ENCODE measurements at regions not wholly inside any gene's neighbourhood (a gene's known extent, or its start where the extent isn't known, plus 50 kb on each side); places are given as distances from the start of the nearest gene placed in this dataset.
"Not testable (repeated sequence)": the region's sequence is repeated elsewhere in the genome, so short reads cannot be mapped to it uniquely, and the experiment has no call there.

DNA sequence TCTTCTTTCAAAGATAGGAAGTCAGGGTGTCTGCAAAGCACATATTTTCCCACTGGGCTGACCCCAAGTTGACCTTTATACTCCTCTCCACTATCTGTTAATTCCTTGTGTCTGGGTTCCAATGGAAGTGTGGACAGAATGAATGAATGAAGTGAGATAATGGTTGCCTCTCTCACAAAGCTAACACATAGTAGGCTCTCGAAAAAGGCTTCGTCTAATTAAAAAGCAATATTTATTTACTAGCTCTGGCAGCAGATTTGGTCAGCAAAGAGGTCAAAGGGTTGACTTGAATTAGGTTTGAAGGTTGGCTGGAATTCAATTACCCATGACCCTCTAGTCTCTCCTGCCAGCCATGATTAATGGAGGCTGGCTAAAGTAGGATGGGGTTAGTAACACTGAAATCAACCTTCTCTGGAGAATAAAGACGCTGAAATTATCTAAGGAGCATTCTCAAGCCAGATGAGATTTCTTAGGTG is 280.3 kb upstream of the KLF3 start:
- DNase-seq (ENCODE audit: low spot score): no peak

DNA sequence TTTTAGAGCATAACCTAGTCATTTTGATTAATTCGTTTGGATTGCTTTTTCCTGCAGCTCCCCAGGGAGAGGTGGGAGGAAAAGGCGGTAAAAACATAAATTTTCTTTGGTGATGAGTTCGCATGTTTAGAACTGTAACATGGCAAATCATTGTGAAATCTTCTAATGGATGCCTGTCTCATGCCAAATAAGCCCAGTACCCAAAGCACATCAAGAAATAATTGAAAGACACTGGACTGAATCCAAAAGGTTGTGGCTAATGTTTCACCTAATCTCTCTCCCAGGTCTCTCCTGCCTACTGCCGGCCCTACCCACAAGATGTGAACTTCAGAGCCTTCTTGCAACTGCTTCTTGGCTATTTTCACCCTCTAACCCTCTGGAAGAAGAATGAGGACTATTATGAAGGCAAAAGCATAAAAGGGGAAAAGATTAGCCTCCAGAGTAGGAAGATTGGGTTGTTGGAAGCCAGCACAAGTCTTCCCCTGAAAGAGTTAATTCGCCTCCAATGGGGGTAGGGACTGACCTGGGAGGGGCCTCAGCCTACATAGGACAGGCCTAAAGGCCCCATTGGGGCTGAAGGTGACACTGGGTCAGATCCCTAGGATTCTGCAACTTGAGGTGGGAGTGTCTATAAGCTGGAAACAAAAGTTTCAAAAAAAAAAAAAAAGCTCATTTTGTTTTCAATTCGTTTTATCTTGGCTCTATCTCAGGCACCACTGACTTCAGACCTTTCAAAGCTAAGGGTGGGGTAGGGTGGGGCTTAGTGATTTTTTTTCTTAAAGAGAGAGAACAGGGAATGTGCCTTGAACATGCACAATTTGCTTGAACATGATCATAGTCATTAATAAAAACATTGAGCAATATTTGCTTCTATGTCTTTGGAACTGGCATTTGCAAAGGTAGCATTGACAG is 278.6 kb upstream of the KLF3 start:
- no peak for DNase-seq (ENCODE audit: low spot score)

DNA sequence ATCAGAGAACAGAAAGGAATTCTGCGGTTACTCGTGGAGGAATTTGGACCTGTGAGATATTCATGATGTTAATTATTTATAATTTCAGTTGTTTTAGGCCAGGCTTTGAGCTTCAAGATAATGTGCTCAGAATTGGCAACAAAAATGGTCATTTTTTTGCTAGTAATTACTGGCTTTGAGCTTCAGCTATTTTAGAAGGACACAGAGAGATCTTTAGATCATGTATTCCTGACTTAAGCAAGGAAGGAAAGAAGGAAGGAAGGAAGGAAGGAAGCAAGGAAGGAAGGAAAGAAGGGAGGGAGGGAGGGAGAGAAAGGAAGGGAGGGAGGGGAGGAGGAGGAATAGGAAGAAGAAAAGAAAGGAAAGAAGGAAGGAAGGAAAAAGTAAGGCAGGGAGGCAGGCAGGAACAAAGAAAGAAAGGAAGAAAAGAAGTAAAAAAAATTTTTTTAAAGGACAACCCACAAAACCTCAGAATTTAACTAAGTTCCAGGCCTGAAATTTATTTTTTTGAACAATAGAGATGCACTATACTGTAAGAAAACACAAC is 277.9 kb upstream of the KLF3 start:
- DNase-seq (ENCODE audit: low spot score): no peak

DNA sequence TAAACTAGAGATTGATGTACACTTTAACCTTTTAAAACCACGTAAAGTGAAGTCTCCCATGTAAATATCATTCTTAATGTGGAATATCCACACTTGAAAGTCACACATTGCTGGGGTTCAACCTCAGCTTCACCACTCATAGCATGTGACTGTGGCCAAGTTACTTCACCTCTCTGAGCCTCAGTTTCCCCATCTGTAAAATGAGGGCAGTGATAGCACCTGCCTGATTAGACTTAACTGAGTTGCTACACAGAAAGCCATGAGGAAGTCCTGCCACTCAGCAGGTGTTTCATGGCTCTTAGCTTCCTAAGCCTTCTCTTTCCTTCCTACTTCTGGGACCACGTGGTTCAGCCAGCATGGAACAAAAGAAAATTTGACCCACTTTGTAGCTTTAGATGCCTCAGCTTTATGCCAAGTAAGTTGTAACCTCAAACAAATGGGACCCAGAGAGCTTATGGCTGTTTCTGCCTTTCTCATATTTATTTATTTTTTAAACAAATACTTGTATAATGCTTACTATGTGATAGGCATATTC is 277.3 kb upstream of the KLF3 start:
- DNase-seq (ENCODE audit: low spot score): no peak

DNA sequence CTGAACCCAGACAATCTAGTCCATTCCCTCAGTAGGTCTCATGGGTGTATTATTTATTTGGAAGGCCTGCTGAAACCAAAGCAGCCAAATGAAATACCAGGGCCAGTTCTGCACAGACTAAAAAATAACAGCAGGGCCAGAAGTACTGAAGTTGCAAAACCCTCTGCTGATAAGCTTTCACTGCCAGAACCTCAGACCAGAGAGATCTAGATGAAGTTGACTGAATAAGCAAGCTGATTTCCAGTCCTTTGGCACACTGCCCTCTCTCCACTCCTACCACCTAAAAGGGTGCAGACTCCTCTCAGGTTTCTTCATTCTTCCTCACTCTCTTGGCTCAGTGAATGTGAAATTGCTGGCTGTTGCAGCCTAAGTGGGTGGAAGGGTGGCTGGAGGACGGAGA is 276.7 kb upstream of the KLF3 start:
- DNase-seq (ENCODE audit: low spot score): no peak

DNA sequence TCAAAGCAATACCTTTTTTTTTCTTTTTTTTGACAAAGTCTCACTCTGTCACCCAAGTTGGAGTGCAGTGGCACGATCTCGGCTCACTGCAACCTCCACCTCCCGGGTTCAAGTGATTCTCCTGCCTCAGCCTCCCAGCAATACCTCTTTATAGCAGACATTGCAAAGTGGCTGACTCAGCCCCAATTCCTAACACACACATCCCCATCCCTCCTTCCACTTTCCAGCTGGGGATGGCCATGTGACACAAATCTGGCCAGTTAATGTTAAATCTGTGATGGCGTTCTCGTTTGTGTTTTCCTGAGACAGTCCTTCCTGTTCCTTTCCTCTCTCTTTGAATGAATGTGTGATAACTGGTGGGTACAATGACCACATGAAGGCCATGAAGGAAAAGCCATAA is 276.2 kb upstream of the KLF3 start:
- DNase-seq (ENCODE audit: low spot score): no peak

GRCh38 chr4:38388907-38389306 is 275.1 kb upstream of the KLF3 start:
- DNase-seq (ENCODE audit: low spot score): not testable (repeated sequence)

DNA sequence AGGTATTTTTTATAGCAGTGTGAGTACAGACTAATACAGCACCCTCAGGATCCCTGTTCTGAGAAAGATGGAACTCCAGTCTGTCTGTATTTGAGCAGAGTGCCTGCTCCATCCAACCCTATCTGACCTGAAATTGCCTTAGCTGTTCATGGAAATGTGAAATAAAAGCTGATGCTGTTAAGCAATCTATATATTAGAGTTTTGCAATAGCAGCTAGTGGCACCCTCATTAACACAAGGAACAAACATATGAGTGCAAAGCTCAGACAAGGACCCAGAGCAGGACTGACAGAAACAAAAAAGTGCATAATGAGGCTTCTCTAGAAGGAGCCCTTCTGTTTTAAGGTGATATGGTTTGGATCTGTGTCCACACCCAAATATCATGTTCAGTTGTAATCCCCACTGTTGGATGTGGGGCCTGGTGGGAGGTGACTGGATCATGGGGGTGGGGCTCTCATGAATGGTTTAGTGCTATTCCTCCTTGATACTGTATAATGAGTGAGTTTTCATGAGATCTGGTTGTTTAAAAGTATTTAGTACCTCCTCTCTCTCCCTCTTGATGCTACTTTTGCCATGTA is 272.9 kb upstream of the KLF3 start:
- DNase-seq (ENCODE audit: low spot score): no peak

DNA sequence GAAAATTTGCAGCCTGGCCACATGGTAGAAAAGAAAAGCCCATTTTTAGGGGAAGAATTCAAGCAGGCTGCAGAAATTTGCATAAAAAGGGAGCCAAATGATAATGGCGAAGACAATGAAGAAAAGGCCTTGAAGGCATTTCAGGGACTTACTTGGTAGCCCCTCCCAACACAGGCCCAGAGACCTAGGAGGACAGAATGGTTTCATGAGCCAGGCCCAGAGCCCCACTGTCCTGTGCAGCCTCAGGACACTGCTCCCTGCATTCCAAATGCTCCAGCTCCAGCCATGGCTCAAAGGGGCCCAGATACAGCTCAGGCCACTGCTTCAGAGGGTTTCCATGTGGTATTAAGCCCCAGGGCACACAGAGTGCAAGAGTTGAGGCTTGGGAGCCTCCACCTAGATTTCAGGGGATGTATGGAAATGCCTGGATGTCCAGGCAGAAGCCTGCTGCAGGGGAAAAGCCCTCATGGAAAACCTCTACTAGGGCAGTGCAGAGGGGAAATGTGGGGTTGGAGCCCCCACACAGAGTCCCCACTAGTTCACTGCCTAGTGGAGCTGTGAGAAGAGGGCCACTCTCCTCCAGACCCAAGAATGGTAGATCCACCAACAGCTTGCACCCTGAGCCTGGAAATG is 271.7 kb upstream of the KLF3 start:
- DNase-seq (ENCODE audit: low spot score): no peak

DNA sequence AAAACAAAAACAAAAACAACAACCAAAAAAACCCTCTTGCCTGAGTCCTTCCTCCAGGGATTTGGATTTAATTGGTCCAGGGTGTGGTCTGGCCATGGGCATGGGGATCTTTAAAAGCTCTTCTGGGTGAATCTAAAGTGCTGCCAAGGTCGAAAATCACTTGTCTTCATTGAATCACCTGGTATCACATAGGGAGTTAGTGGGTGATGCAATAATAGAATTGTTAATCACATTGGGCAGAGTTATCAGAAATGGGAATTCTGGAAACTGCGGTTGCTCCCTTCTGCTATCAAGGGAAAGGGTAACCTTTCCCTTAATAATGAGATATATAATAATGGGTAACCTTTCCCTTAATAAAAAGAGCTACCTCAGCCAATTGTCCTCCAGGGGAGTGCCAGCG is 267.9 kb upstream of the KLF3 start:
- no peak for DNase-seq (ENCODE audit: low spot score)

DNA sequence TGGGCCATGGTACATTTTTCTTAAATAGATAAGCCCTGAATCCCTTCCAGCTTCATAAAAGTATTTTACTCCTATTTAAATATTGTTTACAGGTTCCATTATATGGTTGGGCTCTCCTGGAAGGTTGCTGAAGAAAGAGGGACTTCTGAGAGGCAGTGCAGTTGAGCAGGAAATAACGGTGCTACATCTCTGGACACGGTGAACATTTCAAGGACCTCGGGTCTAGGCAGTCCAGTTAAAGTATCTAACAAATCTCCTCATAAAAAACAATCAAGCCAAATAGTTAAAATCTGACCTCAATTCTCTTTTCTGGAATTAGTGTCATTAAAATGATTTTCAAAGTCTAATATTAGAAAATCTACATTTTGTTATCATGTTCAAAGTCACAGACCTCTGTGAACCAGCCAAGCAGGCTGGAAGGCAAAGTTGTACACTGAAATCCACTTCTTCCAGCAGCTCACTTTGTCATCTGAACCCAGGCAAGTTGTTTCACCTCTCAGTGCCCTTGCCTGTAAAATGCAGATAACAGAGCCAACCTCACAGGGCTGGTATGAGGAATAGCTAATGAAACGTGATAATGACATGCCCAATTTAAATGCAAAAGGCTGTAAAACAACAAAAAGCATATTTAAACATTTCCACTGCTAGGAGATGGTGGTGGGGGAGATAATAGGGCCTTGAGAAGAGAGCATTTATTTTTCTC is 267.0 kb upstream of the KLF3 start:
- no peak for DNase-seq (ENCODE audit: low spot score)

DNA sequence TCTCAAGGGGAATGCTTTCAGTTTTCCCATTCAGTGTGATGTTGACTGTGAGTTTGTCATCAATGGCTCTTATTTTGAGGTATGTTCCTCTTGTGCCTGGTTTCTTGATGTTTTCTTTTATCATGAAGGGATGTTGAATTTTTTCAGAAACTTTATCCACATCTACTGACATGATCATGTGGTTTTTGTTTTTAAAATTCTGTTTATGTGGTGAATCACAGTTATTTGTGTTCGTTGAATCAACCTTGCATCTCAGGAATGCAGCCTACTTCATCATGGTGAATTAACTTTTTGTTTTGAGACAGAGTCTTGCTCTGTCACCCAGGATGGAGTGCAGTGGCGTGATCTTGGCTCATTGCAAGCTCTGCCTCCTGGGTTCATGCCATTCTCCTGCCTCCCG is 263.1 kb upstream of the KLF3 start:
- DNase-seq (ENCODE audit: low spot score): no peak

DNA sequence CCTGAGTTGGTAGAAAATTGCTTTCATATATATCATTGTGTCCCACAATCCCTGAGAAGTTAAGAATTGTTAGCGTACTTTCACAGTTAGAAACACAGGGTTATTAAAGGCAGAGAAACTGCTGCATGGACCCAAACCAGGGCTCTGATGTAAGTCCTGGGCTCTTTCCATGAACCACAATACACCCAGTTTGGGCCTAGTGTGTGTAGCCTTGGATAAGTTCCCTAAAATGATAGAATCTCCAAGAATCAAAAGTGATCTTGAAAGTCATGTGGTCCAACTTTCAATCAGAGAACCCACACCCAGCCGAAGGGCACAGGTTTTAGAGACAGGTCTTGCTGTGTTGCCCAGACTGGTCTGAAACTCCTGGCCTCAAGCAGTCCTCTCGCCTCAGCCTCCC is 257.8 kb upstream of the KLF3 start:
- no peak for DNase-seq (ENCODE audit: low spot score)

DNA sequence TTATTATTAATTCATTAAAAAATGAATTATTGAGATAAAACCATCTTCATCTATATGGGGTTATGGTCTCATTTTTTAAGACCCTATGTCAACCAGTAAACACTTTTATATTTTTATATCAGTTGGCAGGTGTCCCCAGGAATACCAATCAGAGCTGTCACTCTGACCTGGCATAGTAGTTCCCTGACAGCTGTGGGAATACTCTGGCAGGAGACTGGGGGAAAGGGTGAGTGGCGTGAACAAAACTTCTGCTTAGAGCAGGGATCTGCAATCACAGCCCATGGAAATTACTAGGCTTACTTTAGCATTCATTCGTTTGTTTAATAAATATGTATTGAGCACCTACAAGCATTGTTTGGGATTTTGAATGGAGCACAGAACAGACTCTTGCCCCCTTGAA is 254.1 kb upstream of the KLF3 start:
- no peak for DNase-seq (ENCODE audit: low spot score)

GRCh38 chr4:38411092-38411491 is 252.9 kb upstream of the KLF3 start:
- no peak for DNase-seq (ENCODE audit: low spot score)

- no peak for DNase-seq (ENCODE audit: low spot score)
Observed at GRCh38 chr4:38411981-38412536, 251.9 kb upstream of the KLF3 start.

DNA sequence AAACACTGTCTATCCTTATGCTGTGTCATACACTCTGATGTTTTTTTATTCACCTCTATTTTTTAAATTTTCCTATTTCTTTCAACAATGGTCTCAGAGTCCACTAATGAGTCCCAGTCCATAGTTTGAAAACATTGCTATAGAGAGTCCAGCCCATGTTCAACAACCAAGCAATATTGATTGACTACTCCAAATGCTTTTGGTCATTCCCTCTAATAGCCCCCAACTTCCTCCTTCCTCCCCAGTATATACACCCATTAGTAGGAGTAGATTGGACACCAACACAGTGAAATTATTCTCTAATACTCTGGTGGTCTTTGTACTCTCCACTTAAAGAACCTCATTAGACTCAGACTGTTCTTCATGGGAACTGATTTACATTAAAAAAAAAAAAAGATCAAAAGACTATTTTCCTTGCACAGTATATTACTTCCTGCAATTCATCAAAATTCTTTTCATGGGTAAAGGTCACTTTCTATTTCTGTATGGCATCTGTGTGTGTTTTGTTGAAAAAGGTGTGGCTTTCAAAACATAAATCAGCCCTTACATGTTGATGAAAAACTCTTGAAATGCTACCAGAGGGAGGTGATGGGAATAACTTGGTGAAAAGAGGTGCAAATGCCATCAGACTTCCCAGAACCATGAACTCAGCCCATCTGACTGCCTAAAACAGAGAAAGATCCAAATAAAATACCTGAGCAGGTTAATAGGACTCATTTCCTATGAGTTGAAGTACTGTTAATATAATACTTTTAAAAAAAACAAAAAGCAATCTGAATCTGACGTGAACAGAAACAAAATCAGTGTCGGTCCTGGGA is 250.3 kb upstream of the KLF3 start:
- DNase-seq (ENCODE audit: low spot score): no peak

DNA sequence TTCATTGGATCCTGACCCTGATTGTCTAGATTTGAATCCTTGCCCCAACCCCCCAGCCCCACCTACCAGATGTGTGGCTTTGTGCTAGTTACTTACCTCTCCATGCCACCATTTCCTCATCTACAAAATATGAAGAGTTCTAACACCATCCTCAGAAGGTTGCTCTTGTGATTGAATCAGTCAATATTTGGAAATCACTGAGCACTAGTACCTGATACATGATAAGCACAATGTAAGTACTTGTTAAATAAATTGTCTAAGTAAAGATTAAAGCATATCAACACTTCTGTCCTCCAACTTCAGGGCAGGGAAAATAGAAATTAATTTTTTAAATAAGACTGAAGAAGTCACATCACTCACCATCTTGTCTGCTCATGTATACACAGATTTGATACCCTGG is 249.6 kb upstream of the KLF3 start:
- no peak for DNase-seq (ENCODE audit: low spot score)

DNA sequence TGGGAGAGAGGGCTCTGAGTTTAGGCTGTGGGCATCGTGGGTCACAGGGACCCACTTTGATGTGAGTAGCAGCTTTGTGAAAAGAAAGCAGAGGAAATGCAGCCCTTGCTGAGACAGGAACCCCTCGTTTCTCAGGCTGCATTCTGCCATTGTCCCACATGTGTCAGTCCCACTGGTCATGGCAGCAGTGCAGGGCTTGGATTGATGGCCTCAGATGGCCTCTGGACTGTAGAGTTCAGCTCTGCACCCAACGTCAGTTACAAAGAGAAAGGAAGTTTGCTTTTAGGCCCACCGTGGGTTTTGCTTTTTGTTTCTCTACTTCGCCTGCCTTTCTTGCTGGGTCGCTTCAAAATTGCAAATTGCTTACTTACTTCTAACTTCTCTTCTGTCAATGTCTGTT is 248.3 kb upstream of the KLF3 start:
- no peak for DNase-seq (ENCODE audit: low spot score)

GRCh38 chr4:38416450-38417014 is 247.5 kb upstream of the KLF3 start:
- no peak for DNase-seq (ENCODE audit: low spot score)

Measured in kidney capillary endothelial cell (primary cell).